Stimulated activated CD8-positive, alpha-beta memory T cell treated with anti-CD3 and anti-CD28 coated beads, Interleukin-12 subunit alpha, Interleukin-12 subunit beta, amount 100 ng/mL, for 1 hour (primary cell): ENCODE measurements at regions not wholly inside any gene's neighbourhood (a gene's known extent, or its start where the extent isn't known, plus 50 kb on each side); places are given as distances from the start of the nearest gene placed in this dataset.
"Not testable (repeated sequence)": the region's sequence is repeated elsewhere in the genome, so short reads cannot be mapped to it uniquely, and the experiment has no call there.

Experiments
- DNase-seq: peaks from one replicate; pipeline ENCODE4 v3.0.0-alpha.2; 2020; ENCODE audit warnings: low read depth

DNA sequence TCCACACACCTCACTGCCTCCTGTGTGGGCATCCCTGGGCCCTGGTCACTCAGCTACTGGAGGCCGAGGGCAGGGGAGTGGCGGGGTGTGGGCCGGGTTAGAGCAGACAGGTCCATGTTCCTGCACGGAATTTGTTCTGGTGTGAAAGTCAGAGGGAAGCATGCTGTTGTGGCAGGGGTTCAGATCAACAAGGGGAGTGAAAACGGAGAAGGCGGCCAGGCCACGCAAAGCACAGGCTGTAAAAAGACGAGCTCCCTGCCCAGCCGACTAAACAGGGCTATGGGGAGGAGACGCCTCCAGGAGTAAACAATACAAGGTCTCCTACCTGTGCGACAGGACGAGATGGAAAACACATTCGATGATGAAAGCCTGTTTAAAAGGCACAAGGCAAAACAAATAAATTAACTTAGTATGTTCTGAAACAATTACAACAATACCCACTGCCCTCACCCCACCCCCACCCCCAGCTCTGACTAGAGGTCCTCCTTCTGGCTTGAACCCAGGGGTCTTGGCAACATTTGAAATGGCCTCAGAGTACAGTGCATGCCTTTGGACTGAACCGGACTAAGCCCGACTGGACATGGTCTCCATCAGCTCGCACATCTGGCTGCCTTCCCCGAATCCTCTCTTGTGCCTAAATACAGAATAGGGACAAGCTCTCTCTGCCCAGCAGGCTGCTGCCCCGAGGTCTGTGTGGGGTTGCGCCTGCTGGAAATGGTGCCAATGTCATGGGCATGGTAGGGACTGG, 274.9 kb upstream of the DIO3 start:
- no peak for DNase-seq

DNA sequence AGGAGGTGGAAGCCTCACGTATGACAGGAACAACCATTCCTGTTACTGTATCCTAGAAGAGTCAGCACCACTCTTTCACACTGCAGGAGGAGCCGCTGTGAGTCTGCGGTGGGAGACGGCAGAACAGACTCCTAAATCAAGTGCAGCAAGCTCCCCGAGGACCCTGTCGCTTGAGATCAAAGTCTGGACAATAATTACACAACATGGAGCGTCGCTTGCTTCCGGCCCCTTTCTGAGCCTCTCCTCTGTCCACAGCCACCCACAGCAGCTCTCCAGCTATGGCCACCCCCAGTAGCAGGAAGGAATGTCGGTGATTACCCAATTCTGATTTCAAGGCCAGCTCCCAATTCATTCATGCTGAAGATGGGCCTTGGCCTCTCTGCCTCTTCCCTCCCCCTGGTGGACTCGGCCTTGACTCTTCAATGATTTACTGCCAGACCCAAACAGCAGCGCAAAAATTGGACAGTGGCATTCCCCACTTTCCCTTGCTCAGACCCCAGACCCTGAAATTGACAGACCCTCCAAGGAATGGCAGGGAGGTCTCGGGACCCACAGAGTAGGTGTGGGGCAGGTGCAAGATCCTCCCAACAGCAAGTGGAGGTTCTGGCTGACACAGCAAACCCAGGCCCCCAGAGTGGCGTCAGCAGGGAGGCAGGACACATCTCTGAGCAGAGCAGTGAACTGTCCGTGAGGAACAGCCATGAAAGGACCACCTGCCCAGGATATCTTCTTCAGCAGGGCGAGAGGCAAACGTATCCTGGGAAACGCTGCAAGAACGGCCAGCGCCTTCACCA, 272.7 kb upstream of the DIO3 start:
- DNase-seq = no peak

DNA sequence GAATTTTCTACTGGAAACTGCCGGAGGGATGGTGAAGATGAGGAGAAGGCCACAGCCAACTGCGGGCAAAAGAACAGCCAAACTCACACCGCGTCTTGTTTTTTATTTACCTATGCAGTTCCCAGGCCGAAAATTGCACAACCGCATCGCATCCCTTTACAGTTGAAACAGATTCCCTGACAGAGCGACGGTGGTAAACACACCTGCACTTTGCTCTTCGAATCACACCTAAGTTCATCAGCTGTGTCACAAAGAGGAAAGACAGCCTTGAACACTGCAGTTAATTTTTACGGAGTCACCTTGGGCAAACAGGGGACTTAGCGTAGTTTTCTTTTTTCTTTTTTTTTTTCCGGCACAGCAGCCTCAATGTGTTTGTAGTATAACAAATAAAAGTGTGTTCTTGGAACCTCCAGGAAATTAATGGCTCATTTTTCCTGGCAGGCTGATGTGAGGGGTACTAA, 272.0 kb upstream of the DIO3 start:
- no peak for DNase-seq

DNA sequence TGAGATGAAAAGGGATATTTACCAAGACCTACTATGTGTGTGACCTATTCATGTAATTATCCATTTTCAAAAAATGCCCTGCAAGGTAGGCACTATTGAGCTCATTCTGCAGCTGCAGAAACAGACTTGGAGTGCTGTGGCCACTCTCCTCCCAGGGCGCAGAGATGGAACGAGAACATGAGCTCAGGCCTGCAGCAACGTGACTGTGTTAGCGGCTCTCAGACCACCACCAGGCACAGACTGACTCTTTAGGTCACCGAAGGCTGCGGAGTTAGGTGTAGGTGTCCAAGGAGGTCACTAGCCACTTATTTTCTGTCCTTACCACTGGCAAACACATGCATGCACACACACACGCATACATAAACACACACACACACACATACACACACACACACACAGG, 271.4 kb upstream of the DIO3 start:
- DNase-seq = no peak

DNA sequence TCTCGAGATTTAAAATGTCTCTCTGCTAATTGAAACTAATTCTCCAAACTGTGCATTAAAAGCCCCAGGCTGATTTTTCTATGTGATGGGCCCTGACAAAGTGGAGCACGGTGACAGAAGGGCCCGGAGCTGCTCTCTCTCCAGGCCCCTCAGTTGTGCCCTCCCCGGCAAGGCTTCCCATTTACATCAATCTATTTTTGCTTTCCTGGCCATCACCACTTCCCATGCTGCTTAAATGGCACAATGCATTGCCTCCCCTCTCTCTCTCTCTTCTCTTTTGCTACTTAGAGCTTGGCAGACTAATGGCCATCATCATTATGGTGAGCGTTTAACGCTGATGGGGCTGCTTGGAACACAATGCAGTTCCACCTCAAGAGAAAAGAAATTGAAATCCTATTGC, 270.7 kb upstream of the DIO3 start:
- DNase-seq = no peak

DNA sequence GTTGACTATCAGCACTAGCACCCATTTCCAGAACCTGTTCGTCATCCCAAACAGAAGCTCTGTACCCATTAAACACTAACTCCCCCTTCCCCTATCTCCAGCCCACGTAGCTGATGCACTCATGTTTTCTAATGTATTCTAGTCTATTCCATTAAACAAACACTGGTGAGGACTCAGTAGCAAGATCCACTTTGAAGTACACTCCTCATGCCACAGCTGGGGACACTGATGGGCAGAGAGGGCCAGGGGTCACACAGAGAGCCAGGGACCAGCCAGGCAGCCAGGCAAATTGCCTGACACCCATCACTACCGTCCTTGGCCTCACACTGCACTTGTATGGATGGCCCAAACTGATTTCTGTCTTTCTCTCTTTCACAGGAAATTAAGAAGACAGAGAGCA, 269.9 kb upstream of the DIO3 start:
- DNase-seq = no peak

DNA sequence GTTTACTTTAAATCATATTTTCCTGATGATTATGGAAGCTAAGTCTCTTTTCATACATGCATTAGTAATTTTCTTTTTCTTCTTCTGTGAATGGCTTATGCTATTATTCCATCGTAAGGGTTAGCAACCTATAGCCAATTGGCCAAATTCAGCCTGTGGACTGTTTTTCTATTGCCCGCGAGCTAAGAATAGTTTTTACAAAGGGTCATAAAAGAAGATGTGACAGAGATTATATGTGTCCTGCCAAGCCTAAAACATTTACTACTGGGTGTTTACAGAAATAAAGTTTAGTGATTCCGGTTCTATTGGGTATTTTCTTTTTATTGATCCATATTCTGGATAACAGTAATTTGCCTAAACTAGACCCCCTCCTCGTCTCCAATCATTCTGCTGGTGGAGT, 268.8 kb upstream of the DIO3 start:
- no peak for DNase-seq

DNA sequence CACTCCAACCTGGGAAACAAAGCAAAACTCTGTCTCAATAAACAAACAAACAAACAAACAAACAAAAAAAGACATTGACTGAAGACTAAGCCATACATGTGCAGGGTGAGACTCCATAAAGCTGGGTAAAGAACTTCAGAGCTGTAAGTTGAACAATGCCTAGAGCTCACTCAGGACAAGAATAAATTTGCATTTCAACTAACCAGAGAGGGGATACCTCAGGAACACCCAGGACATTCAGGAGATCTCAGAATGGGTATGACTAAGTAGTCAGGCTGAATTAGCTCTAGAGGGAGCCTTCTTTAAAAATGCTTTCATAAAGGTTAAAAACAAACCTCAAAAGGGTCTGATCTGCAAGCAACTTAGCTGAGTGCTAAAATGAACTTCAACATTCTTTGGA, 267.7 kb upstream of the DIO3 start:
- no peak for DNase-seq

DNA sequence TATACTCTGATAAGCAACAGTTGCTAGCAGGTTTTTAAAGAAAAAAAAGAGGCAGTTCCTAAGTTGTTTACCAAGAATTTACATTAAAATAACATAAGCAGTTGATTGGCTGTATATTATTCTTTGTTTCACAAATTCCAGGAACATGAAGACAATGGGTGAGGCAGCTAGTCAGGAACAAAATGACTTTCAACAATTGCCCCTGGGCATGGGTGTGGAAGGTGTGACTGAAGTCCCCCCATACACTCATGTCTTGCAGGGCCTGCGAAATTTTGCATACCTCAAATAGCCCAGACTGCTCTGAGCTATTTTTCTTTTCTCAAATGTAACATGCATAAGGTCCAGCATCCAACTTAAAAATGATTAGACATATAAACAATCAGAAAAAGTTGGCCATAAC, 267.2 kb upstream of the DIO3 start:
- no peak for DNase-seq

DNA sequence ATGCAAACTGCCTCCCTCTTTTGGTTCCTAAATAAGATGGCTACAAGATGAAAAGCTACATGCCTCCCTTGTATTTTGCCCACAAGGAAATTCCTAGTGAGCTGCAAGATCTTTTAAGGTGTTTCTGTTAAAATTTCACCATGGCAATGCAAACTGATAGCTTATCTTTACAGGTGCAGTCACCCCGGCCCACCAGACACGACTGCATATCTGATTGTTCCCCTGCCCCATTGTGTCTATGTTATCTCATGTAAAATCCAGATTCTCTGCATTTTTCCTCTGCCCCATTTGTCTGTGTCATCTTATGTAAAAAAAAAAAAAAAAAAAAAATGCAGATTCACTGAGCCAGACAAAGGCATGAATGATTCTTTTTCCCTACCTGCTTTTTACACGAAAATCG, 261.5 kb upstream of the DIO3 start:
- DNase-seq = not testable (repeated sequence)

DNA sequence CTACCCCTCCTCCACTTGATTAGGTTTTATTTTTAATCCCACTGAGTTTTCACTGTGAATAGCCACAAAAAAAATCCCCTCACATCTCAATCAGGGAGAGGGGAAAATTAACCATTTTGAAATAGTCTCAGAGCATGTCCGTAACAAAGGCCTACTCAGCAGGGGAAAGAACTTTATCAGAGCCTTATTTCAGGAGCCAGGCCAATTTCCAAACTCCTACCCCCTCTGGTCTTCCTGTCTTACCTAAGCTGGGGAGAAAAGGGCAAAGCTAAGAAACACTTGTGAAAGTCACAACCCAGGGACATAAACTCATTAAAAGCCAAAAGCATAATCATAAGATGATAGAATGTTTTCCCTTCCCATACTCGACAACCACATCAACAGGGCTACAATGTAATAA, 260.3 kb upstream of the DIO3 start:
- no peak for DNase-seq

DNA sequence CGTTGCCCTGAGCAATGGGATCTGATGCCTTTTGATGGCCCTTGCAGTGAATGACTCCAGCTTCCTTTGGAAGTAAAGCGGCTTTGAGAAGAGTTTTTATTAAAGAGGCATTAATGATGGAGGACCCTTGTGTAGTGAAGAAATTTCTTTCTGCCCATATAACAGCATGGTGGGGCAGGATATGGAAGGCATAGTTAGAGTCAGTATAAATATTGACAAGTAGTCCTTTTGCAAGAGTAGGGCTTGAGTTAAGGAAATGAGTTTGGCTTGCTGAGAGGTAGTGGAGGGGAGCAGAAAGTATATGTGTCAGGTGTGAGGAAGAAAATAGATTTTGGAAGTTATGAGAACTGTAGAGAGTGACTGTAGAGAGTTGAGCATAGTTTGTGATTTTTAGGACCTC, 254.1 kb upstream of the DIO3 start:
- not testable (repeated sequence) for DNase-seq

DNA sequence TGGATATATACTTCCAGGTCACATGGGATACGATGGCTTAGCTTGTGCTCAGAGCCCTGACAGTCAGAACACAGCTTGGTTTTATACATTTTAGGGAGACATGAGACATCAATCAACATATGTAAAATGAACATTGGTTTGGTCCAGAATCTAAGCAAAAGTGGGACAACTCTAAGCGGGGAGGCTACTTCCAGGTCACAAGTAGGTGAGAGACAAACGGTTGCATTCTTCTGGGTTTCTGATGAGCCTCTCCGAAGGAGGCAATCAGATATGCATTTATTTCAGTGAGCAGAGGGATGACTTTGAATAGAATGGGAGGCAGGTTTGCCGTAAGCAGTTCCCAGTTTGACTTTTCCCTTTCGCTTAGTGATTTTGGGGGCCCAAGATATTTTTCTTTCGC, 250.1 kb upstream of the DIO3 start:
- DNase-seq = not testable (repeated sequence)

DNA sequence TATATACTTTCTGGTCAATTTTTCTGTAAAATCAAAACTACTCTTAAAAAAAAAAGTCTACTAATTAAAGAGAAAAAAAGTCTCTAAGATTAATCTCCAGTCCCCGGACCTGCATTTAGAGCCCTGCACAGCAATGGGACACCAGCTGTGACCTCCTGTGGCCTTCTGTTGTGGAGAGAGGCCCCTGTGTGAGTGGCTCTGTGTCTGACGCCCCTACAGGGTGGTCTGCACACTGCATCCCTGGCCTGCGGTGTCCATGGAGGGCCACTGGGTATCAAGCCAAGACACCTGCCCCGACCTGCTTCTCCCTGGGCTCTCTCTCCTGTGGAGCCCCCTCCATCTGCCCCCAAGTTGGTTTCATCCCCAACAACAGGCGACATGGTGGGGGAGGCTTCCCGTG, 248.0 kb upstream of the DIO3 start:
- DNase-seq = no peak

DNA sequence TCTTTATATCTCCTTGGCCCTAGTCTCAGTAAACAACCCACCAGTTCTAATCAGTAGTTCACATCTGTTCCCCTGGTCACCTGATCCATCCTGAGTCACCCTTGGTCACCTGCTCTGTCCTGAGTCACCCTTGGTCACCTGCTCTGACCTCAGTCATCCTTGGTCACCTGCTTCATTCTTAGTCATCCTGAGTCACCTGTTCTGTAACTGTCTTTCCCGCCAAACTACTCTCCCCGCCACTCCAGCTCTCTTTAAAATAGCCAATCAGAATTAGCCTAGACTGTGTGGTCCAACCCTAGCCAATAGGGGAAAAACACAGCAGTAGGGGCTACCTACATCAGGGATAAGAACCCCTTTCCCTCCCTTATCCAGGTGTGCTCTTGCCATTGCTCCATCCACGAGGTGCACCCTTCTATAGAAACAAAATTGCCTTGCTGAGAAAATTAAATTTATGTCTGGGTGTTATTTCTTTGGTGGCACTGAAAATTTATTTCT, 245.4 kb upstream of the DIO3 start:
- no peak for DNase-seq

DNA sequence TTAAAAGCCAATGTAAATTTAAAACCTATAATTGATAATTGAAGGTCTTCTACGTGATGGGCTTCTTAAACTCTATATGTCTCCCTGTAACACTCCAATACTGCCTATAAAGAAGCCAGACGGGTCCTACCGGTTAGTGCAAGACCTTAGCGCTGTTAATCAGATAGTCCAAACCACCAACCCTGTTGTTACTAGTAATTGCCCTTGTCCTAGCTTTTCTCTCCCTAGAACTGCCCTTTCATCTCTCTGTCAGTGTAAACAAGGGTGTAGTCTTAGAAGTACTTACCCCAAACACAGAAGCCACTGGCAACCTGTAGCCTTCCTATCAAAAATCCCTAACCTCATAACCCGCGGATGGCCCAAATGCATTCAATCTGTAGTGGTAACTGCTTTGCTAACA, 243.0 kb upstream of the DIO3 start:
- DNase-seq = no peak

DNA sequence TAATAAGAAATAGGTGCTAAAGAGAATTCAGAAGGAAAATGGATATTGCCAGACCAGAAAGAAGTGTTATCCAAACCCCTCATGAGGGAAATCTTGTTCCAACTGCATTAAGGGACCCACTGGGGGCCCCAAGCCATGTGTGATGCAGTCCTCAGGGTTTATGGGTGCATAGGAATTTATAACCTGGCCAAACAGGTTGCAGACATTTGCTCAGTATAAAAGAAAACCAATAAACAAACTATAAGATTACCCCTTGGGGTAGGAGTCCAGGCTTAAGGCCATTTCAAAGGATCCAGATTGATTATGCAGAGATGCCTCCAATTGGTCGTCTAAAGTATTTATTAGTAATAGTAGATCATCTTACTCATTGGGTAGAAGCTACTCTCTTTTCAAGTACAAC, 240.9 kb upstream of the DIO3 start:
- DNase-seq = no peak

DNA sequence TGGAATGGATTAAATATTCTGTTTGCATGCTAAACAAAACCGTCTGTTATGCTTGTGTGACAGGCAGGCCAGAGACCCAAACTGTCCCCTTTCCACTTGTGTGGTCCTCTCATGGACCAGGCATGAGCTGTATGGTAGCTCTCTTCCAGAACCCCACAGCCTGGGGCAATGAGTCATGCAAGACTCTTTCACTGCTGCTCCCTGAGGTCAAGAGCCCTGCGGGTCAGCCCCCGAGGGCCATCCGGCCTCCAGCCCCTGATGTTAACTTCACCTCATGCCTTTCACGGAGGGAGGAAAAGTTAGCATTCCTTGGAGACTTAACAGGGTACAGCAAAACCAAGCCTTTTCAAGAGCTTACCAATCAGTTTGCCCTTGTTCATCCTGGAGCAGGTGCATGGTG, 239.1 kb upstream of the DIO3 start:
- no peak for DNase-seq

DNA sequence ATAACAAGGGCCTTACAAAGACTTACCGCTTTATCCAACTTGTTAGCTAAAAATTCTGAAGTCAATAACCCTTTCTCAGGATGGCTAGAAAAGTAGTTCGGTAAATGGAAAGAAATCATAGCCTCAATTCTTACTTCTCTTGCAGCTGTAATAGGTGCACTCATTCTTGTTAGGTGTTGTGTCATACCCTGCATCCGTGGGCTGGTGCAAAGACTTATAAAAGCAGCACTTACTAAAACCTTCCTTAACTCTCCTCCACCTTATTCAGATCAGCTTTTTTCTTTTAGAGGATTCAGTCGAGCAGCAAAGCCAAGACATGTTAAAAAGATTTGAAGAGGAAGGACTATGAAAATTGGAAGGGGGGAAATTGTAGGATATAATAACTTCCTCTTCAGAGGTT, 238.2 kb upstream of the DIO3 start:
- no peak for DNase-seq

DNA sequence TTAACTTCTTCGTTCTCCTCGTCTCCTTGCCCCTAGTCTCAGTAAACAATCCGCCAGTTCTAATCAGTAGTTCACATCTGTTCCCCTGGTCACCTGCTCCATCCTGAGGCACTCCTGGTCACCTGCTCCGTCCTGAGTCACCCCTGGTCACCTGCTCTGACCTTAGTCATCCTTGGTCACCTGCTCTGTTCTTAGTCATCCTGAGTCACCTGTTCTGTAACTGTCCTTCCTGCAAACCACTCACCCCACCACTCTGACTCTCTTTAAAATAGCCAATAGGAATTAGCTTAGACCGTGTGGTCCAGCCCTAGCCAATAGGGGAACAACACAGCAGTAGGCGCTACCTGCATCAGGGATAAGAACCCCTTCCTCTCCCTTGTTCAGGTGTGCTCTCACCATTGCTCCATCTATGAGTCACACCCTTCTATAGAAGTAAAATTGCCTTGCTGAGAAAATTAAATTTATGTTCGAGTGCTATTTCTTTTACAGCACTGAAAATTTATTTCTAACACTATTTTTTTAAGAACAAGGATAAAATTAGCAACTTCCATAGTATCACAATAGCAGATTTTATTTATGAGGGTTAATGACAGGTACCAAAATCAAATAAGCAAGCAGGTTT, 237.6 kb upstream of the DIO3 start:
- not testable (repeated sequence) for DNase-seq

DNA sequence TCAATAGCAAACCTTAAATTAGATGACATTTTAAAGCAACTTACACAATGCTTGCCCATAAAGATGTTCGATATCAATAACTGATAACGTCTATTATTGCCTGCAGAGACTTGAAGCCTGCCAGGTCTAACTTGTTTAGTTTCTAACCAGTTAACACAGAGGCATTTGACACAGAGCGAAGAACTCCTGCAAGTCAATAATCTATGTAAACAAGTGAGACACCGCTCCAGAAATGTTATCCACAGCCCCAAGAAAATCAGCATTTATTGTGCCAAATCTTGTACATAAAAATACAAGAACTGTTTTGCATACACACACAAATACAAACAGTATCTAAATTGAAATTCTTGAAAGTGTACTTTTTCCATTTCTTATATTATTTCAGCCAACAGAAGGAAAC, 236.0 kb upstream of the DIO3 start:
- DNase-seq = no peak

DNA sequence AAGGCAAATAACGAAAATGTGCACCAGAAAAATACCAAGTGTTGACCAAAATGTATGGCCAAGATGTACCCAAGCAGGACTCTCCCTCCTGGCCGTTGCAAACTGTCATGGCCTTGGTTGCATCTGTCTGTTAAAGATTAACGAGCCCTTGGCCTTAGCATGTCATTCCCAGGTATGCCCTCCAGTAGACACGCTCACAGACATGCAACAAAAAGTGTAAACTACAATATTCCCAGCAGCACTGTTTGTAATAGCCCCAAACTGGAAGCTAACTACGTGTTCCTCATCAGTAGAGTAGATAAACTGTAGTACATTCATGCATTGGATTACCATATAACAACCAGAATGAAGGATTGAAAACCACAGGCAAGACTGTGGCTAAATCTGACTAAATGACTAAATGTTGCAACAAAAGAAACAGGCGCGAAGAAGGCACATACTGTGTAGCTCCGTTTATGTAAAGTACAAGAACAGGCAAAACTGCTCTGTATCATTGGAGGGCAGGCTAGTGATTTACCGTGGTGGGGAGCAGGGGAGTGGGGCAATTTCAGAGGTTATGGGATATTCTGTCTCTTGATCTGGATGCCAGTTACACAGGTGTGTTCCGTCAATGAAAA, 232.8 kb upstream of the DIO3 start:
- DNase-seq = no peak
